Stomach (tissue), 8 donors: ENCODE measurements at regions not wholly inside any gene's neighbourhood (a gene's known extent, or its start where the extent isn't known, plus 50 kb on each side); places are given as distances from the start of the nearest gene placed in this dataset.

Source experiments
- DNase-seq, 2 donors: peaks; one replicate each; pipeline versions ENCODE4 v3.0.0 to v3.0.0-alpha.2; 2013 to 2019
- H3K27ac ChIP-seq, 5 donors: fragments of 200-600 bp in 4 of 5; sonication (generic) in 4 of 5; one replicate each; pipeline ENCODE4 v1.5.1; 2013 to 2019; ENCODE audit warnings: mild to moderate bottlenecking in 1 of 5, moderate library complexity in 1 of 5
- H3K27me3 ChIP-seq, 3 donors: fragments of 200-600 bp; sonication (generic); one replicate each; pipeline ENCODE4 v1.5.1; 2017 to 2019; ENCODE audit warnings: mixed run types in 1 of 3
- H3K36me3 ChIP-seq, 4 donors: fragments of 200-600 bp; sonication (generic); 1 replicate in 3 of 4; 2 replicates in 1 of 4; pipeline ENCODE4 v1.5.1; 2016 to 2019
- H3K4me1 ChIP-seq, 4 donors: fragments of 200-600 bp; sonication (generic); one replicate each; pipeline ENCODE4 v1.5.1; 2016 to 2019
- H3K4me3 ChIP-seq, 4 donors: fragments of 200-600 bp; sonication (generic) in 3 of 4; one replicate each; pipeline ENCODE4 v1.5.1; 2016 to 2019; ENCODE audit warnings: mild to moderate bottlenecking in 1 of 4
- H3K9me3 ChIP-seq, 4 donors: fragments of 200-600 bp; sonication (generic); one replicate each; pipeline ENCODE4 v1.5.1; 2016 to 2019
- EP300 ChIP-seq: sonication (generic); formaldehyde crosslinking; IDR thresholded peaks from one replicate; pipeline ENCODE4 v1.6.1; 2017; ENCODE audit warnings: antibody characterized with exemption
- POLR2A ChIP-seq, 4 donors: fragments of 450-650 bp; IDR thresholded peaks; one replicate each; pipeline ENCODE4 v1.6.1; 2016; ENCODE audit warnings: antibody characterized with exemption in 4 of 4, control low read depth in 2 of 4, mild to moderate bottlenecking in 1 of 4, moderate library complexity in 1 of 4
- POLR2AphosphoS5 ChIP-seq, 3 donors: sonication (generic); formaldehyde crosslinking; IDR thresholded peaks; one replicate each; pipeline ENCODE4 v1.6.1; 2016; ENCODE audit warnings: antibody characterized with exemption in 3 of 3
- WGBS, 5 donors: extraction: QIAGEN DNeasy Blood & Tissue Kit in 3 of 5; methylation state at CpG; one replicate each; pipeline versions ENCODE4 v1.1.5 to v1.1.7; 2013 to 2018; 5-methylcytosine and 5-hydroxymethylcytosine counted together
- intact Hi-C: fragments of 100-400 bp; cut with DNase I; formaldehyde crosslinking; loops from one replicate; pipeline ENCODE4 v1.15.1; 2023; ENCODE audit warnings: low total_unique reads
- TF ChIP-seq, protein P1 (sequence below), 7 experiments: fragments of 450-650 bp in 4 of 7; fragments of 200-600 bp in 3 of 7; sonication (generic) in 3 of 7; IDR thresholded peaks; one replicate each; pipeline ENCODE4 v1.5.1; 2016 to 2019; ENCODE audit warnings: antibody characterized with exemption in 7 of 7, control low read depth in 2 of 7, mild to moderate bottlenecking in 1 of 7
- donor health status: healthy with polysubstance abuse.
- donor health status: Bipolar disorder and iron deficiency.
- donor health status: healthy.

DNA sequence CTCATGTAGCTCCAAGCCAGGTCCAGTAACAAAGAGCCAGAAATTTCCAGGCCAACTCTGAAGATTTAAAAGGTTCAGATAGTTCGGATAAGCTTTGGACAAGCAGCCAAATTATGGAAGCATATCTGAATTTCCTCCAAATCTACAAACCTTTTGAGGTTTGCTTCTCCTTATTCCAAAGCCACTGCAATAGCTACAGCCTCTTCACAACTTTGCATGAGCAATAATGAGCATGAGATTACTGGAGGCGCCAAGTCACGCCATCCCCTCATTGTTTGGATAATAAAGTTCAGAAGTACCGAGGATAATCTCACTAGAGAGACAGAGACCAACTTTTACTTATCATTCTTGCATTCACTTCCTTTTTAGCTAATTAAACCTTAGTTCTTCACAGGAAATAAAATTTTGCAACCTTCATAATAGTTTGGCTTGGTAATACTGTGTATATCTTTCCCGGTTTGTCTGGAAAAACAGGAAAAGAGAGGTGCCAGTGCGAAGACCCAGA lies 329.6 kb upstream of the RSPO3 start:
- 60 to 69% (median 66%) methylated on average over 6 of the region's 6 CpGs for WGBS, 5 donors
- no peak for TF ChIP-seq POLR2AphosphoS5 (IDR thresholded peaks at IDR 0.05)
- Histone ChIP-seq H3K9me3 (no peaks in the 10 kb centered on the region), H3K27me3 (no peaks in the 10 kb centered on the region), H3K4me1 (no peaks in the 10 kb centered on the region), H3K27ac (no peak overlapping the region), H3K36me3 (no peaks in the 10 kb centered on the region), H3K4me3 (no peak overlapping the region)
- intact Hi-C loops = no loop called here
- DNase-seq = peak in 1 of 2 donors; percentile 13

DNA sequence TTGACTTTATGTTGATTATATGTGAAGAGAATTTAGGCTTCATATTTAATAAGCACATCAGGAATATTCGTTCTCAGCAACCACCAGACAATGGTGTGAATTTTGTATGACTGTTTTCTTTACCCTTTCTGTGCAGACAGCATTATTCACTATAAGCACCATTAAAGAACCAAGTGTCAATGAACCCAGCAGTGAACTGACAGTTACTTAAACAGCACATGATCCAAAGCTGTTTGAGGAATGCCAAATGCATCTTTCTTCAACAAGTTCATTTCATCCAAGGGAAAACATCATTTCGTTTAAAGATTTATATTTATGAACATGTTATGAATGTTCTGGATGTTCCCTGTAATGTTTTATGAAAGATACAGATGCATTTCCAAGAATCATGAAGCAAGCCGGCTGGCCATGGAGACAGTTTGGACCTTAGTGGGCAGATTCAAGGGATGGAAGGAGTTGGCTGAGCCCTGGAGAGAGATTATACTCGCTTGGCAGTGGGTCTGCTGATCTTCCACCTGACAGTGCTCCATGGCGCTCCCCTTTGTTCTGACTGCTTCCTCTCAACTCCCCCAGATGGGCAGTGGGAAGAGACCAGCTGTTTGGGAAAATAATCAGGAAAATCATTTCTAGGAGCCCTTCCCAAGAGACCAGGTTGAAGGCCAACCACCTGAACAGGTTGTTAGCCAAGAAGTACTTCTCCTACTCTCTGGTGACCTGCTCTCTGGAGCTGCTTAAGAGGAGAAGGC lies 326.0 kb upstream of the RSPO3 start:
- no peak overlapping the region for H3K27ac ChIP-seq

GRCh38 chr6:126795161-126795560 lies 323.3 kb upstream of the RSPO3 start:
- Histone ChIP-seq H3K9me3 (no peaks in the 10 kb centered on the region), H3K27me3 (no peaks in the 10 kb centered on the region), H3K27ac (no peak overlapping the region), H3K4me1 (no peaks in the 10 kb centered on the region), H3K36me3 (no peaks in the 10 kb centered on the region), H3K4me3 (no peak overlapping the region)
- intact Hi-C loops = loop anchor here (5.0 kb wide), 1 partner anchor 272 kb away; no protein-coding TSS in a partner anchor
- TF ChIP-seq, protein P1, sequence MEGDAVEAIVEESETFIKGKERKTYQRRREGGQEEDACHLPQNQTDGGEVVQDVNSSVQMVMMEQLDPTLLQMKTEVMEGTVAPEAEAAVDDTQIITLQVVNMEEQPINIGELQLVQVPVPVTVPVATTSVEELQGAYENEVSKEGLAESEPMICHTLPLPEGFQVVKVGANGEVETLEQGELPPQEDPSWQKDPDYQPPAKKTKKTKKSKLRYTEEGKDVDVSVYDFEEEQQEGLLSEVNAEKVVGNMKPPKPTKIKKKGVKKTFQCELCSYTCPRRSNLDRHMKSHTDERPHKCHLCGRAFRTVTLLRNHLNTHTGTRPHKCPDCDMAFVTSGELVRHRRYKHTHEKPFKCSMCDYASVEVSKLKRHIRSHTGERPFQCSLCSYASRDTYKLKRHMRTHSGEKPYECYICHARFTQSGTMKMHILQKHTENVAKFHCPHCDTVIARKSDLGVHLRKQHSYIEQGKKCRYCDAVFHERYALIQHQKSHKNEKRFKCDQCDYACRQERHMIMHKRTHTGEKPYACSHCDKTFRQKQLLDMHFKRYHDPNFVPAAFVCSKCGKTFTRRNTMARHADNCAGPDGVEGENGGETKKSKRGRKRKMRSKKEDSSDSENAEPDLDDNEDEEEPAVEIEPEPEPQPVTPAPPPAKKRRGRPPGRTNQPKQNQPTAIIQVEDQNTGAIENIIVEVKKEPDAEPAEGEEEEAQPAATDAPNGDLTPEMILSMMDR (IDR thresholded peaks at IDR 0.05) = no peak
- TF ChIP-seq POLR2AphosphoS5 (IDR thresholded peaks at IDR 0.05) = no peak
- TF ChIP-seq POLR2A (IDR thresholded peaks at IDR 0.05) = no peak
- no peak for TF ChIP-seq EP300
- DNase-seq = no peak

More for the DNA sequence above, 326.0 kb upstream of the RSPO3 start:
- TF ChIP-seq POLR2A (IDR thresholded peaks at IDR 0.05) (no peak), EP300 (no peak), POLR2AphosphoS5 (IDR thresholded peaks at IDR 0.05) (no peak)
- TF ChIP-seq, protein P1 (IDR thresholded peaks at IDR 0.05) = no peak
- no peaks in the 10 kb centered on the region for H3K4me1 ChIP-seq
- 67 to 76% (median 72%) methylated on average over 5 of the region's 5 CpGs for WGBS, 5 donors
- no peaks in the 10 kb centered on the region for H3K36me3 ChIP-seq
- intact Hi-C loops = no loop called here
- no peaks in the 10 kb centered on the region for H3K27me3 ChIP-seq
- peak in 1 of 2 donors; percentile 22 for DNase-seq
- no peak overlapping the region for H3K4me3 ChIP-seq
- H3K9me3 ChIP-seq = no peaks in the 10 kb centered on the region

GRCh38 chr6:126797981-126798380 lies 320.5 kb upstream of the RSPO3 start:
- Histone ChIP-seq H3K36me3 (no peaks in the 10 kb centered on the region), H3K27me3 (no peaks in the 10 kb centered on the region), H3K9me3 (no peaks in the 10 kb centered on the region), H3K4me3 (no peak overlapping the region), H3K4me1 (no peaks in the 10 kb centered on the region), H3K27ac (no peak overlapping the region)
- WGBS, 5 donors = 59 to 71% (median 64%) methylated on average over 2 of the region's 2 CpGs
- no peak for DNase-seq
- intact Hi-C loops = loop anchor here (5.0 kb wide), 1 partner anchor 269 kb away; no protein-coding TSS in a partner anchor
- TF ChIP-seq, protein P1 (IDR thresholded peaks at IDR 0.05) = no peak
- TF ChIP-seq EP300 (no peak), POLR2A (IDR thresholded peaks at IDR 0.05) (no peak), POLR2AphosphoS5 (IDR thresholded peaks at IDR 0.05) (no peak)

DNA sequence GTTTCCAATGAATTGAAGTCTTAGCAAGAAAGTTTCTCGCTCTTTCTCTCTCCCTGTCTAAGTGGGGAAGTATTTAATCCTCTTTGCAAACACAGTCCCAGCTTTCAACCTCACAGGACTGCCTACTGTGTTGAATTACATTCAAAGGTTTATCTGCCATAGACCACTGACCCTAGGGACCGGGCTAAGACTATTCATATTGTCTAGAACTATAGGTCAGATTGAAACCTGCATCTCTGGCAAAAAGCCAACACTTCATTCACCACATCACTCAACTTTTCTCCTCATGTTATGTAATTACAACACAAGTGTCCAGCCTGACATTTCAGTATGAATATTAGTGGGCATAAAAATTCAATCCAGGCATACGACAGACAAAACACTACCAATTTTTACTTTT lies 314.7 kb upstream of the RSPO3 start:
- TF ChIP-seq EP300 (no peak), POLR2A (IDR thresholded peaks at IDR 0.05) (no peak), POLR2AphosphoS5 (IDR thresholded peaks at IDR 0.05) (no peak)
- TF ChIP-seq, protein P1 (IDR thresholded peaks at IDR 0.05) = no peak

More for the DNA sequence above, 314.7 kb upstream of the RSPO3 start:
- intact Hi-C loops = no loop called here
- no peaks in the 10 kb centered on the region for H3K36me3 ChIP-seq
- no peak overlapping the region for H3K27ac ChIP-seq
- H3K9me3 ChIP-seq = no peaks in the 10 kb centered on the region
- H3K27me3 ChIP-seq = no peaks in the 10 kb centered on the region
- WGBS, 5 donors = 60 to 72% (median 64%) methylated on average over 3 of the region's 3 CpGs
- no peaks in the 10 kb centered on the region for H3K4me1 ChIP-seq
- H3K4me3 ChIP-seq = no peak overlapping the region
- no peak for DNase-seq
